Mesothelial cell of epicardium (in vitro differentiated cells): ENCODE measurements at regions not wholly inside any gene's neighbourhood (a gene's known extent, or its start where the extent isn't known, plus 50 kb on each side); places are given as distances from the start of the nearest gene placed in this dataset.

Experiments
- DNase-seq, 2 experiments: peaks; one replicate each; pipeline ENCODE4 v3.0.0; 2021; ENCODE audit warnings: low spot score in 2 of 2; ENCODE audit not compliant: unreplicated experiment in 2 of 2
- H3K27ac Mint-ChIP-seq: 2 replicates; pipeline ENCODE4 v1.8.0; 2021; ENCODE audit warnings: mixed read lengths
- H3K27me3 Mint-ChIP-seq: 2 replicates; pipeline ENCODE4 v1.8.0; 2021; ENCODE audit warnings: low read depth, mixed read lengths
- H3K36me3 Mint-ChIP-seq: 2 replicates; pipeline ENCODE4 v1.8.0; 2021; ENCODE audit warnings: mixed read lengths
- H3K4me1 Mint-ChIP-seq: 2 replicates; pipeline ENCODE4 v1.8.0; 2021; ENCODE audit warnings: mixed read lengths
- H3K4me3 Mint-ChIP-seq: 2 replicates; pipeline ENCODE4 v1.8.0; 2021; ENCODE audit warnings: mild to moderate bottlenecking, moderate library complexity, mixed read lengths
- H3K9me3 Mint-ChIP-seq: 2 replicates; pipeline ENCODE4 v1.8.0; 2021; ENCODE audit warnings: mixed read lengths
- CTCF ChIP-seq: fragments of 200-600 bp; sonication (generic); IDR thresholded peaks from one replicate; pipeline ENCODE4 v1.5.0; 2021; ENCODE audit warnings: antibody characterized with exemption; ENCODE audit not compliant: unreplicated experiment

GRCh38 chrX:30468471-30468870, 109.1 kb downstream of the TASL start:
- Mint-ChIP-seq H3K27ac (peak overlapping the region; percentile 72), H3K27me3 (no peaks in the 10 kb centered on the region), H3K9me3 (peaks cover 9% of the 10 kb centered on the region), H3K4me1 (peaks cover 26% of the 10 kb centered on the region), H3K36me3 (no peaks in the 10 kb centered on the region), H3K4me3 (no peak overlapping the region)
- DNase-seq = no peak
- TF ChIP-seq CTCF = no peak
